GM12874 (cell line): ENCODE measurements at regions not wholly inside any gene's neighbourhood (a gene's known extent, or its start where the extent isn't known, plus 50 kb on each side); places are given as distances from the start of the nearest gene placed in this dataset.

ENCODE experiments used
- TF ChIP-seq, protein P1 (sequence below): IDR thresholded peaks from 2 replicates; pipeline ENCODE4 v1.5.1; 2011; ENCODE audit warnings: low read depth, mild to moderate bottlenecking, control low read depth, low read length, moderate library complexity; ENCODE audit not compliant: insufficient read depth

DNA sequence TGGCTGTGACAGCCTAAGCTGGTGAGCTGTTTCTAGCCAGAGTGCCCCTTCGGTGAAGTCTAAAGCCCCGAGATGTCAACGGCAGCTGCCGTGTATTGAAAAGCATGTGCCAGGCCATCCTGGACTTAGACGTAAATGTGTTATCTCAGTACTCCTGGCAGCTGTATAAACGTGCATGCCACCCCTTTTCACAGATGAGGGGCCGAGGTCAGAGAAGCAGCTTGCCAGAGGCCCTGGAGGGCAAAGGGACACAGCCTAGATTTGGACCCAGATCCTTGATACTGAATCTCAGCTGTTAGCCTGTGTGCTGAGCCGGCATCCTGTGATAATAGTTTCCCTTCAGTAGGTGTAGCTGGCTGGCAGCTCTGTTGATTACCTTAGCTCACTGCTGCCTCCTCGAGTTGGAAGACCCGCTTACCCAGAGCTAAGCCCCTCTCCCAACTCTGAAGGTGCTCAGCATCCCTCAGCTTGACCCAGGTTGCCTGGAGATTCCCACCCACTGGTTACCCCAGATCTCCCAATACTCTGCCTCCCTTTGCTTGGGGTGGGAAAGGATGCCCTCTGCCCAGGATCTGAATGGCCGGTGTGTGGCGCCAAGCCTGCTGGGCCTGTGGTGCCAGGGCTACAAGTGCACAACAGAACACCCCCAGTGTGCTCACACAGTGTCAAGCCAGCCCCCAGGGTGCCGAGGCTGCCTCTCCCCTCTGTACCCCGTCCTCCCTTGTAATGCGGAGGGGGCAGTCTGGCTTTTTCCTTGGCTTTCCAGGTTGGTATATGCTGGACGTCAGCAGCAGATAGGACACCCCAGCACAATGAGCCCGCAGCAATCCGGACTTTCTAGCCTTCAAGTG lies 59.8 kb upstream of the WNT7B start:
- TF ChIP-seq, protein P1, sequence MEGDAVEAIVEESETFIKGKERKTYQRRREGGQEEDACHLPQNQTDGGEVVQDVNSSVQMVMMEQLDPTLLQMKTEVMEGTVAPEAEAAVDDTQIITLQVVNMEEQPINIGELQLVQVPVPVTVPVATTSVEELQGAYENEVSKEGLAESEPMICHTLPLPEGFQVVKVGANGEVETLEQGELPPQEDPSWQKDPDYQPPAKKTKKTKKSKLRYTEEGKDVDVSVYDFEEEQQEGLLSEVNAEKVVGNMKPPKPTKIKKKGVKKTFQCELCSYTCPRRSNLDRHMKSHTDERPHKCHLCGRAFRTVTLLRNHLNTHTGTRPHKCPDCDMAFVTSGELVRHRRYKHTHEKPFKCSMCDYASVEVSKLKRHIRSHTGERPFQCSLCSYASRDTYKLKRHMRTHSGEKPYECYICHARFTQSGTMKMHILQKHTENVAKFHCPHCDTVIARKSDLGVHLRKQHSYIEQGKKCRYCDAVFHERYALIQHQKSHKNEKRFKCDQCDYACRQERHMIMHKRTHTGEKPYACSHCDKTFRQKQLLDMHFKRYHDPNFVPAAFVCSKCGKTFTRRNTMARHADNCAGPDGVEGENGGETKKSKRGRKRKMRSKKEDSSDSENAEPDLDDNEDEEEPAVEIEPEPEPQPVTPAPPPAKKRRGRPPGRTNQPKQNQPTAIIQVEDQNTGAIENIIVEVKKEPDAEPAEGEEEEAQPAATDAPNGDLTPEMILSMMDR = 0 out of 2 replicates have a peak, but pooled peaks have one; percentile 19

DNA sequence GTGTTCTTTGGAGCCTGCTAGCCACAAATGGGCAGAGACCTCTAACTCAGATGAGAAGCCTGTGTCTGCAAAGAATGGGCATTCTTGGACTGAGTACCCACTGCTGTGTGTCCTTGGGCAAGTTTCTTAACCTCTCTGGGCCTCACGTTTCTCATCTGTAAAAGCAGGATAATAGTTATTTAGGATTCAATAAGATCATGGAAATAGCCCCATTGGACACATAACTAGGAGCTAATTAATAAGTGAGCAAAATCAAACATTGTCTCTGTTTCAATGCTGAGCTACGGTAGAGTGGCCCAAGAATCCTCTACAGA lies 61.2 kb upstream of the WNT7B start:
- TF ChIP-seq, protein P1 = no peak

DNA sequence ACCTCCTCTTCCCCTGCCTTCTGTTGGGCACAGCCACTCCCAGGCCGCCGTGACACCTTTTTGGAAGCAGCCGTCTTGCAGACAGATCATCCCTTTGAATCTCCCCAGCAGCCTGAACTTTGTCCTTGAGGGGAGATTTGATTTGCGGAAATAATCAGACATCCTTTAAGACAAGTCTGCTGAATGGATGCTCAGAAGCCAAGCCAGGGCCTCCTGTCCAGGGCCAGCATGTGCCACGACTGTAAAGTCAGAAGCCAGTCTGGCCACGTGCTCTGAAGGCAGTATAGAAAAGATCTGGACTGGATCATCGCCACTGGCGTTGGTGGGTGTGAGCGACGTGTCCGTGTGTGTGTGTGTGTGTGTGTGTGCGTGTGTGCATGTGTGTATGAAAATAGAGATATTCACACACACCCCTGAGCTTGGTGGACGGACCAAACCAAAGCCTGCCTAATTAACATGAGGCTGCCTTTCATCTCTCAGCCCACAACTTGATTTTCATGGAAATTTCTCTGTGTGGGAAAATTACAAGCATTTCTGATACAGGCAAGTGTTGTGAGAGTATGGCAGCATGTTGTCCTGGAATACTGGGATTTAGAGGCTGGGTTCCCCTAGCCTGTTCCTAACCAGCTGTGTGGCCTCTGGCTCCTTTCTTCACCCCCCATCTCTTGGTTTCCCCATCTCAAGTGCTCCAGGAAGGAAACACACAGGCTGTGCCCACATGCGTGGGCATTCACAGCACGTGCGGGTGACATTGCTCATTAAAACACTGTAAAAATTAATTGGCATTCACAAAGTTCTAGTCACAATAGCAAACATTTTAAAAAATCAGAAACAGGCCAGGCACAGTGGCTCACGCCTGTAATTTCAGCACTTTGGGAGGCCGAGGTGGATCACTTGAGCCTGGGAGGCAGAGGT lies 61.8 kb upstream of the WNT7B start:
- TF ChIP-seq, protein P1 = no peak

DNA sequence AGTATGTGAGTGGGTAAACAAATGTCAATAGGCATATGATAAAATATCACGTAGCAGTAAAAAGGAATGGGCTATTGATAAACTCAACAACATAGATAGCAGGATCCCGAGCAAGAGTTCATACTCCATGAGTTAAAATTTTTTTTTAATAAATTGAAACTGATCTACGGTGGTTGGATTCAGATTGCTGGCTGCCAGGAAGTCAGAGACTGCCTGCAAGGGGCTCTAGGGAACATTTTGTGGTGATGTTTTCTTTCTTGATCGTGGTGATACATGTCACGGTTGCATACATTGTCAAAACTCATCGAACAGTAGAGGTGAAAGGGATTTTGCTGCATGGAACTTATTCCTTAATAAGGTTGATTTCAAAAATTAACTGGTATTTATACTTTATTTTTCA lies 62.6 kb upstream of the WNT7B start:
- TF ChIP-seq, protein P1 = no peak

DNA sequence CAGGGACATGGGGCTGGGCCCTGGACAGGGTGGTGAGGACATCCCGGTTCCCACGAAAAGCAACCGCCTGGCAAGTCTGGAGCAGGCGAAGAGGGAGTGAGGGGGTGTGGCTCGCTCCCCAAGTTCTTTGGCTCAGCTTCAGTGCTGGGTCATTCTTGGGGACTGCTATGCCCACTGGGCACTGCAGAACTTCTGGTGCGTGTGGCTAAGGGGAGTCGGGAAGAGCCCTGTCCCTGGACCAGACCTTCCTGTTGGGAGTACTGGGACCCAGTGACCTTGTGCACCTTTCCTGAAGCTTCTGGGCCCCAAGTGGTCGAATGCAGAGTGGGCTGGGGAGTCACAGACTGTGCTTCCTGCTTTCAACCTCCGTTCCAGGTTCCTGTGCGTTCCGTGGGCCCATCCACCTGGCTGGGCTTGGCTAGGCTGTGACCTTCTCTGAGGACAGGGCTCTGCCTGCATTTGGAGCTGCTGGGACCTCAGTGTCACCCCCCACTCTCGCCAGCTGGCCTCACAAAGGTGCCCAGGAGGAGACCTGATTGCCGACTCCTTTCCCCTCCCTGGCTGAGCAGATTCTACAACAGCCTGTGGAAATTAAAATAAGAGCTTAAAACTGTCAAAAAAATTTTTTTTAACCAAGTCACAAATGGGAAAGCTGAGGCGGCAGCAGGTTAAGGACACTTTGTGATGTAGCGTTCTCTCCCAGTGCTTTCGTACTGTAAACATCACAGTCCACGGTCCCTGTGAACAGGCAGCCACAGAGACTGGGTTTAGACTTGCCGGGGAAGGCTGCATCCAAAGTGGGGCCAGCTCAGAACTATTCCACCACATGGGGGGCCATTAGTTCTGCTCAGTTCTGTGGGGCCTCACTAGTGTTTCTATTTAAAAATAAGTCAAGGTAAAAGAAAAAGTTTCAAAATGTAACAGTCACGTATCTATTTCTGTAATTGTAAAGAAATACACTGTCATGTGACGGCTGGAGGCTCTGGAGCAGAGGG lies 63.8 kb upstream of the WNT7B start:
- TF ChIP-seq, protein P1 = no peak

DNA sequence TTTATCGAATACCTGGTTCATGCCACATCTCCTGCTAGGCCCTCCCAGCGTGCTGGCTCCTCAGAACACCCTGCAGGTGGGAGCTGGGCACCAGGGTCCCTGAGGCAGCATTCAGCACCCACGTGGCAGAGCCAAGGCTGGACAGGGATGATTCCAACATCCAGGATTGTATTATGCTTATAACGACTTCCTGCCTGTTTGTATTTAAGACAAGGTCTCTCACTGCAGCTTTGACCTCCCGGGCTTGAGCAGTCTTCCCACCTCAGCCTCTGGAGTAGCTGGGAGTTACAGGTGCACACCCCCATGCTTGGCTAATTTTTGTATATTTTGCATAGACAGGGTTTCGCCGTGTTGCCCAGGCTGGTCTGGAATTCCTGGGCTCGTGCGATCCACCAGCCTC lies 64.7 kb upstream of the WNT7B start:
- TF ChIP-seq, protein P1 = no peak
